ENCODE measurements at regions not wholly inside any gene's neighbourhood (a gene's known extent, or its start where the extent isn't known, plus 50 kb on each side); places are given as distances from the start of the nearest gene placed in this dataset.

GRCh38 chr4:105022811-105023667 is 123.6 kb upstream of the TET2 start:
- H3K4me2 ChIP-seq (replicated peaks; ENCODE audit: low read depth, low read length, poor library complexity, severe bottlenecking) = no peak overlapping the region

More at GRCh38 chr4:105022811-105023667, 123.6 kb upstream of the TET2 start:
- ATAC-seq (ENCODE audit: low read depth) (no peak), DNase-seq (no peak)
- Histone ChIP-seq H3K27me3 (replicated peaks in 1 of 4; ENCODE audit: control extremely low read depth in 1 of 4, control insufficient read depth in 3 of 4, insufficient read depth in 4 of 4, low read length in 3 of 4) (no peaks in the 10 kb centered on the region), H4K20me1 (ENCODE audit: control insufficient read depth, insufficient read depth, low read length, poor library complexity, severe bottlenecking) (no peaks in the 10 kb centered on the region), H3K27ac (ENCODE audit: low read length in 2 of 2) (no peak overlapping the region), H3K36me3 (replicated peaks in 1 of 2; ENCODE audit: control extremely low read depth in 1 of 2, control insufficient read depth in 1 of 2, extremely low read depth in 1 of 2, insufficient read depth in 2 of 2, low read length in 1 of 2) (no peaks in the 10 kb centered on the region), H3K9ac (ENCODE audit: low read length) (no peak overlapping the region), H3K9me3 (ENCODE audit: control extremely low read depth in 1 of 3, control insufficient read depth in 2 of 3, insufficient read depth in 1 of 3, low read length in 2 of 3) (peaks cover 0 to 6% (median 3%) of the 10 kb centered on the region in 3 donors), H3K4me1 (ENCODE audit: control insufficient read depth in 2 of 2, insufficient read depth in 2 of 2, low read length in 2 of 2) (no peaks in the 10 kb centered on the region), H3K4me3 (ENCODE audit: control extremely low read depth in 1 of 5, extremely low read depth in 1 of 5, insufficient read depth in 1 of 5, low read depth in 2 of 5, low read length in 4 of 5) (no peak overlapping the region), H3K79me2 (ENCODE audit: control insufficient read depth, insufficient read depth, low read length) (no peaks in the 10 kb centered on the region), H2AFZ (ENCODE audit: insufficient read depth, low read depth, low read length, poor library complexity, severe bottlenecking) (no peak overlapping the region)
- no peak overlapping the region for H3K4me3 Mint-ChIP-seq
- H3K27ac Mint-ChIP-seq = no peak overlapping the region
- no peaks in the 10 kb centered on the region for H3K4me1 Mint-ChIP-seq
- ChIA-PET POLR2A (no interaction called here), CTCF (interaction anchor here (1.2 kb wide), 1 partner anchor 11 kb away, joined by 4 read pairs; no protein-coding TSS in a partner anchor)
- TF ChIP-seq EZH2 (IDR thresholded peaks at IDR 0.05; ENCODE audit: borderline replicate concordance, insufficient read depth, low read depth, low read length, poor library complexity, severe bottlenecking) = no peak
- no peak for TF ChIP-seq CTCF (IDR thresholded peaks at IDR 0.05)
- intact Hi-C loops (cut with micrococcal nuclease) = no loop called here
- peaks cover 8% of the 10 kb centered on the region for H3K27me3 Mint-ChIP-seq
- H3K9me3 Mint-ChIP-seq (ENCODE audit: insufficient read depth) = peaks cover 5% of the 10 kb centered on the region
- 28% methylated on average over 5 of the region's 6 CpGs for WGBS (ENCODE audit: insufficient coverage)
